GM18858 (cell line): ENCODE measurements at regions not wholly inside any gene's neighbourhood (a gene's known extent, or its start where the extent isn't known, plus 50 kb on each side); places are given as distances from the start of the nearest gene placed in this dataset.
"Not testable (repeated sequence)": the region's sequence is repeated elsewhere in the genome, so short reads cannot be mapped to it uniquely, and the experiment has no call there.

ENCODE experiments used
- ATAC-seq: cut with Tn5 transposase; IDR thresholded peaks from one replicate; pipeline ENCODE4 v1.9.1; 2021; ENCODE audit not compliant: unreplicated experiment

GRCh38 chr17:33927732-33928133 is 327.4 kb upstream of the CCL2 start:
- ATAC-seq = no peak

- no peak for ATAC-seq
These were observed 325.8 kb upstream of the CCL2 start for GRCh38 chr17:33929181-33929724.

- not testable (repeated sequence) for ATAC-seq
These were observed 323.8 kb upstream of the CCL2 start for GRCh38 chr17:33931148-33931814.

- ATAC-seq = no peak
These were observed 322.1 kb upstream of the CCL2 start for GRCh38 chr17:33932996-33933395.

GRCh38 chr17:33933576-33933975 is 321.5 kb upstream of the CCL2 start:
- ATAC-seq = no peak

- no peak for ATAC-seq
These were observed 320.4 kb upstream of the CCL2 start for GRCh38 chr17:33934696-33935095.

GRCh38 chr17:33935822-33936221 is 319.3 kb upstream of the CCL2 start:
- ATAC-seq = no peak

- no peak for ATAC-seq
These were observed 318.3 kb upstream of the CCL2 start for GRCh38 chr17:33936764-33937163.

- ATAC-seq = no peak
These were observed 315.1 kb upstream of the CCL2 start for GRCh38 chr17:33939959-33940358.

GRCh38 chr17:33940769-33941370 is 314.2 kb upstream of the CCL2 start:
- no peak for ATAC-seq

GRCh38 chr17:33941744-33942143 is 313.3 kb upstream of the CCL2 start:
- ATAC-seq = no peak

- ATAC-seq = no peak
These were observed 312.7 kb upstream of the CCL2 start for GRCh38 chr17:33942414-33942813.

- no peak for ATAC-seq
These were observed 310.7 kb upstream of the CCL2 start for GRCh38 chr17:33944412-33944811.

GRCh38 chr17:33944826-33945225 is 310.3 kb upstream of the CCL2 start:
- ATAC-seq = no peak

GRCh38 chr17:33945646-33946546 is 309.2 kb upstream of the CCL2 start:
- ATAC-seq = no peak

GRCh38 chr17:33947762-33948161 is 307.3 kb upstream of the CCL2 start:
- ATAC-seq = no peak

GRCh38 chr17:33948309-33948708 is 306.8 kb upstream of the CCL2 start:
- no peak for ATAC-seq

- no peak for ATAC-seq
These were observed 306.0 kb upstream of the CCL2 start for GRCh38 chr17:33949100-33949499.

GRCh38 chr17:33950061-33950460 is 305.0 kb upstream of the CCL2 start:
- ATAC-seq = no peak

- ATAC-seq = no peak
These were observed 302.7 kb upstream of the CCL2 start for GRCh38 chr17:33952425-33952824.

- no peak for ATAC-seq
These were observed 300.5 kb upstream of the CCL2 start for GRCh38 chr17:33954597-33954996.

- no peak for ATAC-seq
These were observed 299.6 kb upstream of the CCL2 start for GRCh38 chr17:33955461-33955860.
